IPS DF 6.9 (cell line): ENCODE measurements at regions not wholly inside any gene's neighbourhood (a gene's known extent, or its start where the extent isn't known, plus 50 kb on each side); places are given as distances from the start of the nearest gene placed in this dataset.
"Not testable (repeated sequence)": the region's sequence is repeated elsewhere in the genome, so short reads cannot be mapped to it uniquely, and the experiment has no call there.

Experiments used
- DNase-seq: peaks from one replicate; pipeline ENCODE4 v3.0.0-alpha.2; 2013; ENCODE audit warnings: low read depth, low spot score
- H3K27ac ChIP-seq: one replicate; pipeline ENCODE4 v1.5.1; 2013; ENCODE audit warnings: low read length, control low read depth
- H3K27me3 ChIP-seq: 2 replicates; pipeline ENCODE4 v1.6.1; 2013; ENCODE audit warnings: mild to moderate bottlenecking, low read length; ENCODE audit not compliant: control insufficient read depth, insufficient read depth
- H3K36me3 ChIP-seq: 2 replicates; pipeline ENCODE4 v1.6.1; 2013; ENCODE audit warnings: low read length; ENCODE audit not compliant: control insufficient read depth, insufficient read depth
- H3K4me1 ChIP-seq: 2 replicates; pipeline ENCODE4 v1.6.1; 2013; ENCODE audit warnings: low read length; ENCODE audit not compliant: control insufficient read depth, insufficient read depth
- H3K4me3 ChIP-seq: 2 replicates; pipeline ENCODE4 v1.5.1; 2013; ENCODE audit warnings: mild to moderate bottlenecking, low read length
- H3K9me3 ChIP-seq: 2 replicates; pipeline ENCODE4 v1.6.1; 2013; ENCODE audit warnings: low read length, inconsistent platforms; ENCODE audit not compliant: control insufficient read depth, insufficient read depth
- WGBS: extraction: QIAGEN DNeasy Blood & Tissue Kit; methylation state at CpG from one replicate; pipeline ENCODE4 v1.1.7; 2013; ENCODE audit warnings: mixed read lengths, missing lambda C conversion rate; ENCODE audit not compliant: insufficient read length, insufficient coverage; 5-methylcytosine and 5-hydroxymethylcytosine counted together

- H3K4me1 ChIP-seq = no peaks in the 10 kb centered on the region
- H3K27ac ChIP-seq = no peak overlapping the region
- no CpG with 5 or more reads among the region's 24 CpGs for WGBS
- no peak overlapping the region for H3K4me3 ChIP-seq
- no peak for DNase-seq
- H3K36me3 ChIP-seq = no peaks in the 10 kb centered on the region
- no peaks in the 10 kb centered on the region; the same call in 1 of the 2 replicates for H3K27me3 ChIP-seq
- peaks cover 47% of the 10 kb centered on the region for H3K9me3 ChIP-seq
These were observed 281.0 kb downstream of the ALG10 start for GRCh38 chr12:34303091-34303870.

GRCh38 chr12:34304001-34304400 is 281.7 kb downstream of the ALG10 start:
- Histone ChIP-seq H3K27me3 (no peaks in the 10 kb centered on the region; the same call in 1 of the 2 replicates), H3K9me3 (peaks cover 47% of the 10 kb centered on the region), H3K4me3 (no peak overlapping the region), H3K4me1 (no peaks in the 10 kb centered on the region), H3K27ac (no peak overlapping the region), H3K36me3 (no peaks in the 10 kb centered on the region)
- DNase-seq = no peak
- no CpG with 5 or more reads among the region's 18 CpGs for WGBS

- H3K4me1 ChIP-seq = no peaks in the 10 kb centered on the region
- H3K27ac ChIP-seq = no peak overlapping the region
- no peaks in the 10 kb centered on the region for H3K36me3 ChIP-seq
- WGBS = no CpG with 5 or more reads among the region's 13 CpGs
- no peaks in the 10 kb centered on the region; the same call in 1 of the 2 replicates for H3K27me3 ChIP-seq
- DNase-seq = no peak
- H3K4me3 ChIP-seq = no peak overlapping the region
- H3K9me3 ChIP-seq = peaks cover 47% of the 10 kb centered on the region
These were observed 282.2 kb downstream of the ALG10 start for GRCh38 chr12:34304546-34304945.

GRCh38 chr12:34305176-34305575 is 282.9 kb downstream of the ALG10 start:
- no peak for DNase-seq
- H3K4me3 ChIP-seq = no peak overlapping the region
- no peaks in the 10 kb centered on the region for H3K4me1 ChIP-seq
- H3K36me3 ChIP-seq = no peaks in the 10 kb centered on the region
- H3K9me3 ChIP-seq = peaks cover 44% of the 10 kb centered on the region
- WGBS = no CpG with 5 or more reads among the region's 21 CpGs
- H3K27me3 ChIP-seq = no peaks in the 10 kb centered on the region; the same call in 1 of the 2 replicates
- H3K27ac ChIP-seq = no peak overlapping the region

GRCh38 chr12:34306133-34306830 is 284.0 kb downstream of the ALG10 start:
- WGBS = no CpG with 5 or more reads among the region's 21 CpGs
- Histone ChIP-seq H3K27me3 (no peaks in the 10 kb centered on the region; the same call in 1 of the 2 replicates), H3K27ac (no peak overlapping the region), H3K9me3 (peaks cover 37% of the 10 kb centered on the region), H3K36me3 (no peaks in the 10 kb centered on the region), H3K4me3 (no peak overlapping the region), H3K4me1 (no peaks in the 10 kb centered on the region)
- DNase-seq = no peak

GRCh38 chr12:34309806-34310804 is 287.8 kb downstream of the ALG10 start:
- no CpG with 5 or more reads among the region's 32 CpGs for WGBS
- DNase-seq, H3K36me3 ChIP-seq, H3K4me1 ChIP-seq, H3K27ac ChIP-seq, H3K4me3 ChIP-seq, H3K27me3 ChIP-seq: not testable (repeated sequence)
- peaks cover 23% of the 10 kb centered on the region for H3K9me3 ChIP-seq

- Histone ChIP-seq H3K9me3 (peaks cover 31% of the 10 kb centered on the region), H3K27ac (no peak overlapping the region)
These were observed 289.0 kb downstream of the ALG10 start for GRCh38 chr12:34311337-34311736.

GRCh38 chr12:34327671-34328070 is 305.4 kb downstream of the ALG10 start:
- no CpG with 5 or more reads among the region's 14 CpGs for WGBS
- Histone ChIP-seq H3K27me3 (no peaks in the 10 kb centered on the region), H3K4me3 (no peak overlapping the region), H3K4me1 (no peaks in the 10 kb centered on the region; the same call in 1 of the 2 replicates), H3K27ac (no peak overlapping the region), H3K9me3 (peaks cover 54% of the 10 kb centered on the region), H3K36me3 (no peaks in the 10 kb centered on the region; the same call in 1 of the 2 replicates)
- DNase-seq = no peak

More at GRCh38 chr12:34311337-34311736, 289.0 kb downstream of the ALG10 start:
- no peak for DNase-seq
- no peaks in the 10 kb centered on the region for H3K36me3 ChIP-seq
- WGBS = no CpG with 5 or more reads among the region's 9 CpGs
- H3K27me3 ChIP-seq = no peaks in the 10 kb centered on the region; the same call in 1 of the 2 replicates
- H3K4me3 ChIP-seq = no peak overlapping the region
- no peaks in the 10 kb centered on the region for H3K4me1 ChIP-seq

GRCh38 chr12:34333337-34333736 is 311.0 kb downstream of the ALG10 start:
- Histone ChIP-seq H3K36me3 (no peaks in the 10 kb centered on the region; the same call in 1 of the 2 replicates), H3K27me3 (no peaks in the 10 kb centered on the region), H3K9me3 (peaks cover 37% of the 10 kb centered on the region), H3K4me3 (no peak overlapping the region), H3K4me1 (no peaks in the 10 kb centered on the region), H3K27ac (no peak overlapping the region)
- no peak for DNase-seq
- no CpG with 5 or more reads among the region's 24 CpGs for WGBS

- no peak for DNase-seq
- Histone ChIP-seq H3K27ac (no peak overlapping the region), H3K4me3 (no peak overlapping the region), H3K4me1 (no peaks in the 10 kb centered on the region), H3K9me3 (peaks cover 34% of the 10 kb centered on the region), H3K27me3 (no peaks in the 10 kb centered on the region), H3K36me3 (no peaks in the 10 kb centered on the region; the same call in 1 of the 2 replicates)
- no CpG with 5 or more reads among the region's 14 CpGs for WGBS
These were observed 312.2 kb downstream of the ALG10 start for GRCh38 chr12:34334538-34334937.
